Astrocyte of the cerebellum (primary cell): ENCODE measurements at regions not wholly inside any gene's neighbourhood (a gene's known extent, or its start where the extent isn't known, plus 50 kb on each side); places are given as distances from the start of the nearest gene placed in this dataset.

Experiments used
- DNase-seq: peaks from one replicate; pipeline ENCODE4 v3.0.0-alpha.2; 2011; ENCODE audit warnings: low read depth
- H3K4me3 ChIP-seq: 2 replicates; pipeline ENCODE4 v1.5.1; 2011; ENCODE audit warnings: mild to moderate bottlenecking, low read depth, low read length, moderate library complexity
- CTCF ChIP-seq: IDR thresholded peaks from 2 replicates; pipeline ENCODE4 v1.5.1; 2012; ENCODE audit warnings: low read length, low read depth, moderate library complexity, mild to moderate bottlenecking; ENCODE audit errors: missing control alignments
- in situ Hi-C: cut with HindIII; loops from 2 replicates; pipeline ENCODE4 v1.10.0; 2017; ENCODE audit warnings: low sequenced_read_pairs

GRCh38 chr10:94143261-94143660, 149.5 kb downstream of the PLCE1 start:
- TF ChIP-seq CTCF = no peak
- in situ Hi-C loops = no loop called here
- H3K4me3 ChIP-seq = no peak overlapping the region
- DNase-seq = no peak

GRCh38 chr10:94146313-94146712, 152.6 kb downstream of the PLCE1 start:
- in situ Hi-C loops = no loop called here
- no peak for TF ChIP-seq CTCF
- DNase-seq = no peak
- H3K4me3 ChIP-seq = no peak overlapping the region

GRCh38 chr10:94146746-94147145, 153.0 kb downstream of the PLCE1 start:
- in situ Hi-C loops = no loop called here
- TF ChIP-seq CTCF = no peak
- no peak for DNase-seq
- no peak overlapping the region for H3K4me3 ChIP-seq

GRCh38 chr10:94149702-94150101, 156.0 kb downstream of the PLCE1 start:
- in situ Hi-C loops = no loop called here
- DNase-seq = no peak
- H3K4me3 ChIP-seq = no peak overlapping the region
- TF ChIP-seq CTCF = no peak

- no peak overlapping the region for H3K4me3 ChIP-seq
- TF ChIP-seq CTCF = no peak
- in situ Hi-C loops = no loop called here
These were observed 156.9 kb downstream of the PLCE1 start for GRCh38 chr10:94150541-94151184.

GRCh38 chr10:94155722-94156271, 162.1 kb downstream of the PLCE1 start:
- in situ Hi-C loops = no loop called here
- no peak for DNase-seq
- H3K4me3 ChIP-seq = no peak overlapping the region
- no peak for TF ChIP-seq CTCF

More at GRCh38 chr10:94150541-94151184, 156.9 kb downstream of the PLCE1 start:
- no peak for DNase-seq
